Endothelial cell of umbilical vein (primary cell): ENCODE measurements at regions not wholly inside any gene's neighbourhood (a gene's known extent, or its start where the extent isn't known, plus 50 kb on each side); places are given as distances from the start of the nearest gene placed in this dataset.

Experiments used
- EZH2 ChIP-seq: IDR thresholded peaks from 2 replicates; pipeline ENCODE4 v1.6.1; 2012; ENCODE audit warnings: borderline replicate concordance, low read depth, mild to moderate bottlenecking, moderate library complexity, low read length, inconsistent platforms; ENCODE audit not compliant: severe bottlenecking
- FOS ChIP-seq: IDR thresholded peaks from 2 replicates; pipeline ENCODE4 v1.6.1; 2011; ENCODE audit warnings: mild to moderate bottlenecking, low read length, moderate library complexity, borderline replicate concordance; ENCODE audit not compliant: insufficient read depth
- TF ChIP-seq, protein P1 (sequence below): IDR thresholded peaks from 2 replicates; pipeline ENCODE4 v1.6.1; 2011; ENCODE audit not compliant: insufficient read depth, insufficient read length

DNA sequence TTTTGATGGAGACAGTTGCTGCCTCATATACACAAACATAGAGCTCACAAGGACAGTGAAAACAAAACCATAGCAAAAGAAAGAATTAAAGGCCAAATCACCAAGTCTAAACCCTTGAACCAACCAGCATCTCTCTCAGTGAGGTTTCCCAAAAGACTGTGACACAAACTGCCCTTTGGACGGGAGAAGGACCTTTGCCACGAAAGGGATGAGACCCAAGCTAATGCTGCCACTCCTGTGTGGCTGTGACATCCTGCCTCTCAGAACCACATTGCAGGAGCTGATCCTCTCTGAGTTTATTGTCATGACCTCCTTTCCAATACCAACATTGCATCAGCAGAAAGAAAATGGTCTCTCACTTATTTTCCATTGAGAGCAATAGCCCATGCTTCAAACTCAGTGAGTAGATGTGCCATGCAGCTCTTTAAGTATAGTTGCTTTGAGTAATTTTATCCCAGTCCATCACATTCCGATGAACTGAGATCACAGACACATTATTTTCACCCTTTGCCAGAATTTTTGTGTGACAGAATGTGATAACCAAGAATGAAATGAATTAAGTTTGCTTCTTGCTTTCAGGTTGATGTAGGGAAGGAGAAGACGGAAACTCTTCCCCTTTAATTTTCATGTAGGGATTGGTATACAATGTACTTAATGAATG is 133.5 kb upstream of the IRS2 start:
- TF ChIP-seq EZH2 (no peak), FOS (no peak)
- TF ChIP-seq, protein P1, sequence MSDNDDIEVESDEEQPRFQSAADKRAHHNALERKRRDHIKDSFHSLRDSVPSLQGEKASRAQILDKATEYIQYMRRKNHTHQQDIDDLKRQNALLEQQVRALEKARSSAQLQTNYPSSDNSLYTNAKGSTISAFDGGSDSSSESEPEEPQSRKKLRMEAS = no peak
